Chondrocyte (in vitro differentiated cells): ENCODE measurements at regions not wholly inside any gene's neighbourhood (a gene's known extent, or its start where the extent isn't known, plus 50 kb on each side); places are given as distances from the start of the nearest gene placed in this dataset.
"Not testable (repeated sequence)": the region's sequence is repeated elsewhere in the genome, so short reads cannot be mapped to it uniquely, and the experiment has no call there.

ENCODE experiments used
- DNase-seq: peaks from one replicate; pipeline ENCODE4 v3.0.0; 2021; ENCODE audit warnings: mixed read lengths, low spot score
- H3K27ac Mint-ChIP-seq: one replicate; pipeline ENCODE4 v1.8.0; 2021; ENCODE audit warnings: mild to moderate bottlenecking, moderate library complexity, mixed read lengths; ENCODE audit not compliant: unreplicated experiment
- H3K27me3 Mint-ChIP-seq: 2 replicates; pipeline ENCODE4 v1.8.0; 2021; ENCODE audit warnings: low read depth, mixed read lengths
- H3K36me3 Mint-ChIP-seq: 2 replicates; pipeline ENCODE4 v1.8.0; 2021; ENCODE audit warnings: low read depth, mixed read lengths
- H3K4me1 Mint-ChIP-seq: 2 replicates; pipeline ENCODE4 v1.8.0; 2021; ENCODE audit warnings: low read depth, mild to moderate bottlenecking, mixed read lengths
- H3K4me3 Mint-ChIP-seq: one replicate; pipeline ENCODE4 v1.8.0; 2021; ENCODE audit warnings: mild to moderate bottlenecking, moderate library complexity, mixed read lengths; ENCODE audit not compliant: unreplicated experiment
- H3K9me3 Mint-ChIP-seq: 2 replicates; pipeline ENCODE4 v1.8.0; 2021; ENCODE audit warnings: low read depth, mixed read lengths
- TF ChIP-seq, protein P1 (sequence below): fragments of 200-600 bp; sonication (generic); IDR thresholded peaks from 2 replicates; pipeline ENCODE4 v1.5.0; 2021; ENCODE audit warnings: antibody characterized with exemption, mild to moderate bottlenecking, moderate library complexity

DNA sequence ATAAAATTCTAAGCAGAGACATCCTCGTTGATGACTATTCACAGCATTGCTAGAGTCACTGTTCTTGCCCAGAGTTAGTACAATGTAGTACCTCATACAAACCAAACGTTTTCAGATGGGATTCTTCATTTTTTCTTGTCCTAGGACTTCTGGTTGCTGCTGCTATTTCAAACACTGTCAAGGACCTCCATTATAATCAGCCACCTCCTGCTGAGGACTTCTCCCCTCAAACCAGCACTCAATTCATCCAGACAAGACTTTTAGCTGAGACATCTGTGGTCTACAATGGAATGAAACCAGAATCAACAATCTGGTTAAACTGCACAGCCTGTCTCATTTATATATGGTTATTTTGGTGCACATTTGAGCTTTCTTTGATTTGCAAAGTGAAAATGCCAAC is 1008.8 kb downstream of the STPG2 start:
- H3K4me1 Mint-ChIP-seq: no peaks in the 10 kb centered on the region
- no peak for DNase-seq
- no peak overlapping the region for H3K27ac Mint-ChIP-seq
- no peak overlapping the region for H3K4me3 Mint-ChIP-seq
- H3K9me3 Mint-ChIP-seq: peaks cover 16% of the 10 kb centered on the region
- TF ChIP-seq, protein P1, sequence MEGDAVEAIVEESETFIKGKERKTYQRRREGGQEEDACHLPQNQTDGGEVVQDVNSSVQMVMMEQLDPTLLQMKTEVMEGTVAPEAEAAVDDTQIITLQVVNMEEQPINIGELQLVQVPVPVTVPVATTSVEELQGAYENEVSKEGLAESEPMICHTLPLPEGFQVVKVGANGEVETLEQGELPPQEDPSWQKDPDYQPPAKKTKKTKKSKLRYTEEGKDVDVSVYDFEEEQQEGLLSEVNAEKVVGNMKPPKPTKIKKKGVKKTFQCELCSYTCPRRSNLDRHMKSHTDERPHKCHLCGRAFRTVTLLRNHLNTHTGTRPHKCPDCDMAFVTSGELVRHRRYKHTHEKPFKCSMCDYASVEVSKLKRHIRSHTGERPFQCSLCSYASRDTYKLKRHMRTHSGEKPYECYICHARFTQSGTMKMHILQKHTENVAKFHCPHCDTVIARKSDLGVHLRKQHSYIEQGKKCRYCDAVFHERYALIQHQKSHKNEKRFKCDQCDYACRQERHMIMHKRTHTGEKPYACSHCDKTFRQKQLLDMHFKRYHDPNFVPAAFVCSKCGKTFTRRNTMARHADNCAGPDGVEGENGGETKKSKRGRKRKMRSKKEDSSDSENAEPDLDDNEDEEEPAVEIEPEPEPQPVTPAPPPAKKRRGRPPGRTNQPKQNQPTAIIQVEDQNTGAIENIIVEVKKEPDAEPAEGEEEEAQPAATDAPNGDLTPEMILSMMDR: no peak
- no peaks in the 10 kb centered on the region for H3K27me3 Mint-ChIP-seq
- no peaks in the 10 kb centered on the region for H3K36me3 Mint-ChIP-seq

DNA sequence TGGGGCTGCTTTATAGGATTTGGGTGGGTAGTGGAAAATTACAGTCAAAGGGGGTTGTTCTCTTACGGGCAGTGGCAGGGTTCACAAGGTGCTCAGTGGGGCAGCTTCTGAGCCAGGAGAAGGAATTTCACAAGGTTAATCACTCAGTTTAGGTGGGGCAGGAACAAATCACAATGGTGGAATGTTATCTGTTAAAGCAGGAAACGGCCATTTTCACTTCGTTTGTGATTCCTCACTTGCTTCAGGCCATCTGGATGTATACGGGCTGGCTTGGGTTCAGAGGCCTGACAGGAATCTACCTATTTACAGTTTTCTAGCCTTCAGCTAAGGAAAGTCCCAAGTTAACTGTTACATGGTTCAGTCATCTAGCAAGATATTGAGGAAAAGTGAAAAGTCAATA is 1003.5 kb downstream of the STPG2 start:
- Mint-ChIP-seq H3K4me1 (no peaks in the 10 kb centered on the region), H3K36me3 (no peaks in the 10 kb centered on the region), H3K4me3 (no peak overlapping the region), H3K27ac (no peak overlapping the region), H3K9me3 (peaks cover 21% of the 10 kb centered on the region), H3K27me3 (no peaks in the 10 kb centered on the region)
- TF ChIP-seq, protein P1: no peak
- no peak for DNase-seq

DNA sequence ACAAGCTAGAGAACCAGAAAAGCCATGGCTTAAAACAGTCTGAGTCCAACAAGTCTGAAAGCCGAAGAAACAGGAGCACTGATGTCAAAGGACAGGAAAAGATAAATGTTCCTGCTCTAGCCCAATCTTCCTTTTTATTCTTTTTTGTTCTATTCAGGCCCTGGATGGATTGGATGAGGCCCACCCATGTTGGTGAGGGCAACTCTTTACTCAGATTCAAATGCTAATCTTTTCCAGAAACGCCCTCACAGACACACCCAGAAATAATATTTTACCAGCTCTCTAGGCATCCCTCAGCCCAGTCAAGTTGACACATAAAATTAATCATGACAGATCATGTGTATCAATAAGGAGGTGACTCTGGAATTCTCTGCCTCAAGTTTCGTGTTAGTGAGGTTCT is 1002.7 kb downstream of the STPG2 start:
- Mint-ChIP-seq H3K9me3 (peaks cover 21% of the 10 kb centered on the region), H3K4me3 (no peak overlapping the region), H3K27ac (no peak overlapping the region), H3K27me3 (no peaks in the 10 kb centered on the region), H3K4me1 (no peaks in the 10 kb centered on the region), H3K36me3 (no peaks in the 10 kb centered on the region)
- DNase-seq: no peak
- TF ChIP-seq, protein P1: no peak

DNA sequence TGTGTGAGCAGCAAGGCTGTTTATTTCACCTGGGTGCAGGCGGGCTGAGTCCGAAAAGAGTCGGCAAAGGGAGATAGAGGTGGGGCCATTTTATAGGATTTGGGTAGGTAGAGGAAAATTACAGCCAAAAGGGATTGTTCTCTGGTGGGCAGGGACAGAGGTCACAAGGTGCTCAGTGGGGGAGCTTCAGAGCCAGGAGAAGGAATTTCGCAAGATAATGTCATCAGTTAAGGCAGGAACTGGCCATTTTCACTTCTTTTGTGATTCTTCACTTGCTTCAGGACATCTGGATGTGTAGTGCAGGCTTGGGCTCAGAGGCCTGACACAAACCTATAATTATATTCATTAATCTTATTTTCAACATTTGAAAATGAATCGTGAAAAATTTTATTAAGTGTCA is 1001.9 kb downstream of the STPG2 start:
- H3K27me3 Mint-ChIP-seq, DNase-seq, H3K36me3 Mint-ChIP-seq, H3K4me3 Mint-ChIP-seq, H3K4me1 Mint-ChIP-seq, H3K27ac Mint-ChIP-seq: not testable (repeated sequence)
- peaks cover 21% of the 10 kb centered on the region for H3K9me3 Mint-ChIP-seq

DNA sequence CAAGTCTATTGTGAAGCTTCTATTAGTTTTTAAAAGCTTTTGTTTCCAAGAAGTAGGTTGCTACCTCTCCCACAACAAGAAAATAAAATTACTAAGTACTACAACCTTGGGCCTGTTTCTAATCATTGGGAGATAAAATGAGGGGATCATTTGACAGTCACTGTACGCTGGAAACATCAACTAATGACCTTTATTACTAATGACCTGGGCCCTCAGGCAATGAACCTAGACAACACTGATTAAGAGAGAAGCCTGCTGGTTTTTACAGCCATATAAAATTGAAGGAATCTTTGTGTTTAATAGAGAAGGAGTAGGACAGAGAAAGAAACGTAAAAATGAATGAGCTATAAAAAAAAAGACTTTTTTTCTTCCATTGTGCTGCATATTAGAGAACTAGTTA is 1000.9 kb downstream of the STPG2 start:
- no peak for DNase-seq
- Mint-ChIP-seq H3K4me3 (no peak overlapping the region), H3K4me1 (no peaks in the 10 kb centered on the region), H3K9me3 (peaks cover 21% of the 10 kb centered on the region), H3K27ac (no peak overlapping the region), H3K36me3 (no peaks in the 10 kb centered on the region), H3K27me3 (no peaks in the 10 kb centered on the region)
- TF ChIP-seq, protein P1: no peak

DNA sequence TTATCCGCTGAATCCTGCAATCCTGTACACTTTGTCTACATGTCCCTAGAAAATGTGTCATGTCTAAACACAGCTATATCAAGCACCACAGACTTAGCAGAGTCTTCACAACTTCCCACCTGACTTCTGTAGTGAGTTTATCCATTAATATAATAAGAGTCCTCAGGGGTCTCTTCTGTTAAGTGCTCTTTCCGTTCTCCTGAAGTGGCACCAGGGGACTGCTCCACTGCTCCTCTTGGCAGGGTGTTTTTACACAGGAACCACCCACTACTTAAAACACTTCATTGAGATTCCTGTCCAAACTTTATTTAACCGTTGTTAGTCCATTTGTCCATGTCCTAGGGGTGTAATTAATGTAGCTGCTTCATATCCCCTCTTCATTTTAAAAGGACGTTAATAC is 1000.4 kb downstream of the STPG2 start:
- DNase-seq: no peak
- H3K27ac Mint-ChIP-seq: no peak overlapping the region
- TF ChIP-seq, protein P1: no peak

More for the DNA sequence above, 1000.4 kb downstream of the STPG2 start:
- H3K27me3 Mint-ChIP-seq: no peaks in the 10 kb centered on the region
- H3K36me3 Mint-ChIP-seq: no peaks in the 10 kb centered on the region
- H3K9me3 Mint-ChIP-seq: peaks cover 20% of the 10 kb centered on the region
- H3K4me1 Mint-ChIP-seq: no peaks in the 10 kb centered on the region
- no peak overlapping the region for H3K4me3 Mint-ChIP-seq
